Activated CD8-positive, alpha-beta memory T cell treated with anti-CD3 and anti-CD28 coated beads for 4 hours (primary cell): ENCODE measurements at regions not wholly inside any gene's neighbourhood (a gene's known extent, or its start where the extent isn't known, plus 50 kb on each side); places are given as distances from the start of the nearest gene placed in this dataset.
"Not testable (repeated sequence)": the region's sequence is repeated elsewhere in the genome, so short reads cannot be mapped to it uniquely, and the experiment has no call there.

Experiments used
- DNase-seq, 2 donors: peaks; one replicate each; pipeline ENCODE4 v3.0.0-alpha.2; 2020; ENCODE audit warnings: low read depth in 2 of 2

DNA sequence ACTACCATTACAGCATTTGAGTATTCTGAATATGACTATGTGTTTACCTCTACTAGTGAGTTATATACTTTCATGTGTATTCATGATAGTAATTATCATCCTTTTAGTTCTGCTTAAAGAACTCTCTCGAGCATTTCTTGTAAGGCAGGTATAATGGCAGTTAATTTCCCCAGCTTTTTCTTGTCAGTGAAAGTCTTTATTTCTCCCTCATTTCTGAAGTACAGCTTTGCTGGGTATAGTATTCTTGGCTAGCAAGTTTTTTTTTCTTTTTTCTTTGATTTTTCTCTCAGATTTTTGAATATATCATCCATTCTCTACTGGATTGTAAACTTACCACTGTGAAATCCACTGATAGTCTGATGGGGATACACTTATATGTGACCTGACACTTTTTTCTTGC lies 165.9 kb upstream of the ARHGAP5 start:
- no peak for DNase-seq

- no peak for DNase-seq
Measured at GRCh38 chr14:31913370-31913769, 163.7 kb upstream of the ARHGAP5 start.

DNA sequence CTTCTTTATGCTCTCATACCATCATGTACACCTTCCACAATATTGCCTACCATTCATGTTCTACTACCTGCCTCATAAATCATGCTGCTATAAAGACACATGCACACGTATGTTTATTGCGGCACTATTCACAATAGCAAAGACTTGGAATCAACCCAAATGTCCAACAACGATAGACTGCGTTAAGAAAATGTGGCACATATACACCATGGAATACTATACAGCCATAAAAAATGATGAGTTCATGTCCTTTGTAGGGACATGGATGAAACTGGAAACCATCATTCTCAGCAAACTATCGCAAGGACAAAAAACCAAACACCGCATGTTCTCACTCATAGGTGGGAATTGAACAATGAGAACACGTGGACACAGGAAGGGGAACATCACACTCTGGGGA lies 158.8 kb upstream of the ARHGAP5 start:
- DNase-seq = not testable (repeated sequence)

DNA sequence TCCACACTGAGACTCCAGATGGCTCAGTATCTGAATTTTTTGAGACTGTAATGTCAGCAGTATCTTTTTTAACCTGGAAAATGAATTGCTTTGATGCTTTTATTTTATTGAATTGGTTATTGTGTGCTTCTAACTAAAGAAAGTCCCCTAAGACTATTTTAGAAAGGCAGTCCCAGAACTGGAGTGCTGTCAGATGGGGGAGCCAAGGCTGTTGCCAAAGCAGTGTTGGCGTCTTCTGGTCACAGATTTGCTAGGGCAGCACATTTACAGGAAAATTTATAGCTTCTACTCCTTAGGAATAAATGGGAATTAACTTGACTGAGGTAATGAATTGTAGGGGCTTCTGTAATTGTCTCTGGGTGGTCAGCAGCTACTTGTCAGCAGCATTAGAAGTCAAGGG lies 157.1 kb upstream of the ARHGAP5 start:
- DNase-seq = no peak

DNA sequence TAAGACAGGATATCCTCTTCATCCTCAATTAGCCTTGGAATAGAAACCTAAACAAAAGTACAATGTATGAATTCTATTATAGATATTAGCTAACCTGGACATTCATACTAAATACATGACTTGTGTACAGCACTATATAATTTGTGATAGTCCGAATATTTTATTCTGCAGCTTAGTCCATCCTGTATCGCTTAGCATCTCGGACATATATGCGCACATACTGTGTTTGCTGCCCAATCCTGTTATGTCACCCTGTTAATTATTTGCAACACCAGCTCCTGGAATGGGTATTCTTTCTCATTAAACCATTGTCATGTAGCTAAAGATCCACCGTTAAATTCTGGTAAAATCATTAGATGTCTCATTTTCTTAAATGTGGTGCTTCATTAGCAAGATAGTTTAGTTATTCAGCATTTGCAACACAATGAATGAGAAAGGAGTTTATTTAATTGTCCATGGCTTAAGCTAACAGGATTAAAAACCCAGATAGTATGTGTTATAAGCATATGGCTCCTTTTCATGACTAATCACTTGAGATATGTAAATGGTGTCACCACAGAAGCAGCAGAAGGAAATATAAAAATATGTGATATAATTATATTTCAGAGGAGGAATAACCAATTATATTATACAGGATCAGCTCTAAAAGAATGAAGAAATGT lies 156.0 kb upstream of the ARHGAP5 start:
- DNase-seq = no peak

DNA sequence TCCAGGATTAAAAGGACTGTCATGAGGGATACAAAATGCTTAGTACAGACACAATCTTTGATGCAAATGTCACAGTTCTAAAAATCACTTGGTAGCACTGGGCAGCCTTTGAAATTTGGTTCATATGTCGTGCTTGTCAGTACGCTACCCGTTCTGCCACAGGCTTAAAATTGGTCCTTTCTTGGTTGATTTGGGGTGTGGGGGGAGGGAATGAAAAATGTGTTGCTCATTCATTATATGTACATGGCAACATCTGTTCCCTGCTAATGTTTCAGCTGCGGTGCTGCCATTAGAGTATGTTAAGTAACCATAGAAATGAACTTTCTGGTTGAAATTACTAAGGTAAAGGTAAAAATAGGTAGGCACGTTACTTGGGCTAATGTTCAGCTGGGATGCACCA lies 155.4 kb upstream of the ARHGAP5 start:
- no peak for DNase-seq

DNA sequence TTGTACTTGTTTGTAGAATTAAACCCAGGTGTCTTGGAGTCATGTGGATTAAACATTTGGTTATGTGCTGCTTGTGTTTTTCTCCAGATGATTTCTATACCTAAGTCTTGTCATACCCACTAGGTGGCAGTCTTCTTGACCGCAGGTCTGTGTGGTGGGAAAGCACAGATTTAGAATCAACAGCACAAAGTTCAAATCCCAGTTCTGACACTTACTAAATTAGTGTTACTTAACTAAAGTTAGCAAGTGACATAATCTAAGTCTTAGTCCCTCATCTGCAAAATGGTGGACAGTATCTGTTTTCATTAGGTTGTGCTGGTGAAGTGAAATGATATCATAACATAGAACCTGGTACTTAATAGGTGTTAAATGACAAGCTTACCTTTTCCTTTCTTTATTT lies 151.0 kb upstream of the ARHGAP5 start:
- DNase-seq = no peak

GRCh38 chr14:31926652-31927347 lies 150.3 kb upstream of the ARHGAP5 start:
- no peak for DNase-seq

DNA sequence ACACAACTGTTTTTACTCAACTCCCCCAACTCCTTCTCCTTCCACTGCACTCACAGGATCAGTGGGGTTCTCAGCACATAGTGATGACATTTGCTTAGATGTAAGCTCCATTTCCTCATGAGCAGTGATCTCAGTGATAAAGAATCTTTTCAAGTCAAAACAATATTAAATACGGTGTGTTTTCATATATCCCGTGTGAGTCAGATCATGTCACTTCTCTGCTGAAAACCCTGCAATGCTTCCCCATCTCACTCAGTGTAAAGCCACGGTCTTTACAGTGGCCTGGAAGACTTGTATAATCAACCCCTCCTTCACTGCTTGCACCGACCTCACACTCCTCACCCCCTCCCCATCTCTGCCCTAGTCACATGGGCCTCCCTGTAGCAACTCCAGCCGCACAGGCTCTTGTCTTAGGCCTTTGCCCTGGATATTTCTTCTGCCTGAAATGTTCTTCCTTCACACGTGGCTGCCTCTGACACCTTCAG lies 149.7 kb upstream of the ARHGAP5 start:
- no peak for DNase-seq

GRCh38 chr14:31930070-31930469 lies 147.0 kb upstream of the ARHGAP5 start:
- no peak for DNase-seq

DNA sequence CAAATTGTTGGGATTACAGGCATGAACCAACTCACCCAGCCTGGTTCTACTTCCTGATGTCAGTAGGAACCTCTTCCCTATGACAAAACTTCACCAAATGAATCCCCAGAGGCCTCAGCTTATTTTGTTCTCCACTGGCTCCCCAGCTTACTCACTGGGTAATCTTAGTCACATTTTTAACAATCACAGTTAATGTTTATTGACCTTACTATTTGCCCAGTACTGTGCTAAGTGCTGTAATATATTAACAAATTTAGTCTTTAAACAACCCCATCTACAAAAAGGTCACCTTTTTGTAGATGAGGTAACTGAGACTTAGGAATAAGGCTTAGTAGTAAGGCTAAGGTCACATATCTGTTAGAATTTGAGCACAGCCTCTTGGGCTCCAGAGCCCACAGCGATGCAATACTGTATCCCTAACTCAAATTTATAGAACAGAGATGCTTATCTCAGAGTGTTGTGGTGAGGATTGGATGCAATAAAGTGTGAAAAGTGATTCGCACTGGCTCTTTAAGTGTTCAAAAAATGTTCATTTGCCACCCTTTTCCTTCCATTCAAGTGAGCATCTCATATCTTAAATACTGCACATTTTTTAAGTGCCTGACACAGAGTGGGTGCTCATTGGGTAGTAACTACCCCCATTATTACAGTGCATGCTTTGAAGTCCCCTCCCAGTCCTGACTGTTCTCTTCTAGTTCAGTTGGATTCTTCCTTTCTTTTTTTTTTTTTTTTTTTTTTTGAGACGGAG lies 146.4 kb upstream of the ARHGAP5 start:
- no peak for DNase-seq

DNA sequence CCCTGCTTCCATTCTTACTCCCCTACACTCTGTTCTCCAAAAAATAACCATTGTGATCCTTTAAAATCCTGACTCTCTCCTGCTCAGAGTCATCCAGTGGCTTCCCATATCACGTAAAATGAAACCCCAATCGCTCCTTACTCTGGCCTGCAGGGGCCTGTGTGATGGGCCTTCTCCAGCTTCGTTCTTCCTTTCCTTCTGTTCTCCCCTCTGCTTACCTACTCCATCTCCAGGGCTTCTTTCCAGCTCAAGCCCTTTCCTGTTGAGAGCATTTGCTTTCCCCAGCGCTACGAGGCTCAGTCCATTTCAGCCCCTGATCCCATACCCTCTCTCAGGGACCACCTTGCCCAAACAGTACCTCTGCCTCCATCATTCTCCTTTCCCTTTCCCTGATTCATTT lies 144.4 kb upstream of the ARHGAP5 start:
- DNase-seq = no peak

DNA sequence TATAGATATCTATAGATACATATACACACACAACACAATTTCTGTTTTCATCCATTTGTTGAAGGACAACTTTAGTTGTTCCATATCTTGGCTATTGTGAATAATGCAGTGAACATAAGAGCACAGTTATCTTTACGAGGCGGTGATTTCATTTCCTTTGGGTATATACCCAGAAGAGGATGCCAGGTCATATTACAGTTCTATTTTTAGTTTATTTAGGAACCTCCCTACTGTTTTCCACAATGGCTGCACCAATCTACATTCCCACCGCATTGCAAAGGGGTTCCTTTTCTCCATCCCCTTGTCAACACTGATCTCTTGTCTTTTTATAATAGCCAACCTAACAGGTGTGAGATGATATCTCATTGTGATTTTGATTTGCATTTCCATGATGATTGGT lies 143.4 kb upstream of the ARHGAP5 start:
- no peak for DNase-seq

- DNase-seq = no peak
Measured at GRCh38 chr14:31934767-31935266, 142.3 kb upstream of the ARHGAP5 start.

DNA sequence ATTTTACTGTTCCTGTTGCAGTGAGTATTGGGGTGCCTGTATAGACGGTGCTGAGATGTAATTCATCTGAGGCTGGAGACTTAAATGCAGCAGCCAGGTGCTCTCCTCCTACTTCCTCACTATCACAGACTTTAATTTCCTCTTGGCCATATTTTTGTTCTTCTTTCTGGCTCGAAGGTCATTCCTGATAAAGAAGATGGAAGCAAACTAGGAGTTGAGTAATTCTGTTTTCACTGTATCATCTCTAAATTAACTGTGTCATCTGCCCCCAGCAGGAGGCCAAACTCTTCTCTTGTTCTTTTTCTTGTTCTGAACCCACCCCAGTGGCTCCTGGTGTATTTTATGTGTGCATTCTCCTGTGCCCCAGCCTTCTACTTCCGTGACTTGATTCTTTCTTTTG lies 141.7 kb upstream of the ARHGAP5 start:
- no peak for DNase-seq

DNA sequence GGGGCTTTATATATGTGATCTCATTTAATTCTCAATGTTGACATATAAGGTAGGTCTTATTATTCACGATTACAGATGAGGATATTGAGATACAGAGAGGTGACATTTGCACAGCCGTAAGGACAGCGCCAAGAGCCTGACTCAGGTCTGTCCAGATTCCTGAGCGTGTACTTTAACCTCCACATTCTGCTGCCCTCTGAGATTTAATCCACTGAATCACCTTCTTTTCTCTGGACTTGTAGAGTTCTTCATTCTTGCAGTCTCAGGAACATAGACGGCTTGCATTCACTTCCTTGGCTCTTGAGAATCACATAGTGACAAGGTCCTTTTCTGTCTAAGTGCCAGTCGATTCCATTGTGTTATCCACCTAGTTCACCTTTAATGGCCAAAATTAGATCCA lies 141.0 kb upstream of the ARHGAP5 start:
- no peak for DNase-seq

GRCh38 chr14:31937730-31938346 lies 139.3 kb upstream of the ARHGAP5 start:
- DNase-seq = peak; percentile 5 to 66

- no peak for DNase-seq
Measured at GRCh38 chr14:31939934-31940333, 137.2 kb upstream of the ARHGAP5 start.

DNA sequence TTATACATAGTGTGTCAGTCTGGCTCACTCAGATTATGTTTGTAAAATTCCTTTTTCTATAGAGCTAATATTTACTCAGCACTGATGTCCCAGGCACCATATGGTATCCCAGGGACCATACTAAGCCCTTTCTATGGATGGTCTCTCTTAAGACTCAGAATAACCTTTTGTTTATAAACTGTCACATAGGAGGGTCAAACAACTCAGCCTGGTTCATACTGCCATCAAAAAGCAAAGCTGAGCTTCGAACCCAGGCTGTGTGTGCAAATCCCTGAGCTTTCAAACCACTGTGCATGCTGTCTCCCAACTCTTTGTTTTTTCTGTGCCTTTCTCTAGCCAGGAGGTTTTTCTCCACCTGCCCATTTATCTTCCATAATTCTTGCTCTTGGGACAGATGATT lies 135.6 kb upstream of the ARHGAP5 start:
- DNase-seq = no peak

DNA sequence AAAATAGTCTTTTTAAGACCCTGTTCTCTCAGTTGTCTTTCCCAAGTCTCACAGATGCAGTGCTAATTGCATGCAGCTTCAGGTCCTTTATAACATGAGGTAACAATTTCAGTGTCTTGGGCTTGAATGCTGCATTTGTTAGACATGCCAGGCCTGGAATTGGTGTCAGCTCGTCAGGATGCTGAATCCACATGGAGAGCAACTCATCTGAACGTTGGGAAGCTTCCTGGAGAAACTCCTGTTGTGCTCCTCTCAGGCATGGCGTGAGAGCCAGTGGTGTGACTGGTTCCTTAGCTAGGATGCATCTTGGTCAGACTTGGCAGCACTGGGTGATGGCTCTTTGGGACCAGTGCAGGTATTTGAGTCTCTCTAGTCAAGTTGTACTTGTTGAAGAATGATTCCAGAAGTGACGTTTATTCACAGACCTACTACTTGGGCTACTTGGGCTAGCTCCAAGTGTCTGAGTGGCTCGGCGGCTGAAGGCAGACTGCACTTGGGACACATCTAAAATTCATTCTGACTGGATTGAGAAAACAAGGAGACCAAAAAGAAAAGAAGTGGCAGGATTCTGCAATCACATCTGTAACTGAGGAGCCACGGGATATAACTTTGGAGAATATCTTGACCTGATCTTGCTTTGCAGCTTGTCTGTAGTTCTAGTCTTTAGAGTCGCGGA lies 134.8 kb upstream of the ARHGAP5 start:
- no peak for DNase-seq

- DNase-seq = no peak
Measured at GRCh38 chr14:31943217-31943799, 133.8 kb upstream of the ARHGAP5 start.
